ENCODE measurements at regions not wholly inside any gene's neighbourhood (a gene's known extent, or its start where the extent isn't known, plus 50 kb on each side); places are given as distances from the start of the nearest gene placed in this dataset.
"Not testable (repeated sequence)": the region's sequence is repeated elsewhere in the genome, so short reads cannot be mapped to it uniquely, and the experiment has no call there.

GRCh38 chr6:71198908-71199307 lies 89.7 kb upstream of the OGFRL1 start:
- no peak for DNase-seq

GRCh38 chr6:71199736-71200135 lies 88.9 kb upstream of the OGFRL1 start:
- no peak for DNase-seq

GRCh38 chr6:71203206-71203605 lies 85.4 kb upstream of the OGFRL1 start:
- DNase-seq, result no peak

- DNase-seq, result no peak
These were observed 83.9 kb upstream of the OGFRL1 start for GRCh38 chr6:71204741-71205140.

DNA sequence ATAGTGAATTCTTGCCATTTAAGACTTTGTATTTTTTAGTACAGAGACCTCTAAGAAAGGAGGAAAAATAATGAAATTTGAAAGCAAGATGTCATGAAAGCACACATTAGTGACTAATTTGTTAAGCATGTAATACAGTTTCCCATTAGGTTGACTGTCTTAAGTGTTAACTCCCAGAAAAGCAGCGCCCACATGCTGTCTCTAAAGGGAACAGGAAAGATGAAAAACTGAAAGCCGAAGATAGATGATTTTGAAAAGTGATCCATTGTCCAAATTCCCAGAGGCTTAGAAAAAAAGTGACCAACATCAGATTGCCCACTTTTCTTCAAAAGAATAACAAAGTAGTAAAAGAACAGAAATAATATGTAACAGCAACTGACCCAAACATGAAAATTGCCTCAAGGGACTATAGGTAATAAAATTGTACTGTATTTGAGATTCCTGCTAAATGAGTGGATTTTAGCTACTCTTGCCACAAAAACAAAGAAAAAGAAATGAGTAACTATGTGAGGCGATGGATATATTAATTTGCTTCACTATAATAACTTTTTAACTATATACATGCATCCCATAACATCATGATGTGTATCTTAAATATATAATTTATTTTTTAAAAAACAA lies 83.2 kb upstream of the OGFRL1 start:
- DNase-seq, result peak in 2 of 56 donors; percentile 2 to 5

DNA sequence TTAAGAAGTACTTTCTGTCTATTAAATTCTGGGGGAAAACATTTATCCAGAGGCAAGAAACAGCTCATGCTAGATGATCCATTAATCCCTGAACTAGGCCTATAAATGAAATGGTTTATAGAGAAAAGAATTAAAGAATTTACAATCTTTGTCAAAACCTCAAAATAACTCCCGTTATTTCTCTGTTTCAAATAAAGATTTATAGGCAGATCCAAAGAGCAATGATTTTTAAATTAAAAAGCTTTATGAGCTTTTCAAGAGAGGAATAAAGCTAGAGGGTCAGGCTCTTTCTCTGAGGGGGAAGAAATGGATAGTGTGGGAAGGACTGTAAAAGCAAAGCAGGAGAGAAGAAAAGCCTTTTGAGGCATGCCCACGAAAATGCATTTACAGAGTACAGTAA lies 82.5 kb upstream of the OGFRL1 start:
- DNase-seq, result no peak

DNA sequence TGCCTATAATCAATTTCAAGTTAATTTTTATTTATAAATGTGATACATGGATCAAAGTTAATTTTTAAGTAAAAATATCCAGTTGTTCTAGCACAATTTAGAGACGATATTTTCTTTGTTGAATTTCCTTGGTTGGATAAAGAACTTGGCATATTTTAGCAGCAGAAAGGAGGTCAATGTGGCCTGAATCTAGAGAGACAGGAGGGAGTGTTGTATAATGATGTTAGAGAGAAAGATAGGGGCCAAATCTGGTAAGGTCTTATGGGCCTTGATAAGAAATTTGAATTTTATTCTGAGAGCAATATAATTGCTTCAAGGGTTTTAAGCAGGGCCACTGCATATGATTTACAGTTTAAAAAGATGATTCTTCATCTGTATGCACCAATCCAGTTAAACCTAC lies 79.4 kb upstream of the OGFRL1 start:
- DNase-seq, result no peak

- DNase-seq, result no peak
These were observed 79.0 kb upstream of the OGFRL1 start for GRCh38 chr6:71209626-71210025.

- DNase-seq, result no peak
These were observed 76.8 kb upstream of the OGFRL1 start for GRCh38 chr6:71211799-71212198.

DNA sequence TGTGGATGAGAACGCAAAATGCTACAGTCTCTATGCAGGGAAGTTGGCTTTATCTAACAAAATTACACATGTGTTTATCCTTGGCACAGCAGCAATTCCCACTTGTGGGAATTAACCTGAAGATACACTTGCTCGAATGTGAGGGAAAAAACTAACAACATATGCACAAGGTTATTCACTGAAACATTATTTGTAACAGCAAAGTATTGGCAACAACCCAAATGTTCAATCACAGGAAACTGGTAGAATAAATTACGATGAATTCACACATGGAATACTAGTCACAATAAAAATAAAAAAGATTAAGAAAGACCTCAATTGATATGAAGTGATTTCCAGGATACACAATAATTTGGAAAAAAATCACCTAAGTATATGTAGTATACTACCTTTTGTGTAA lies 68.1 kb upstream of the OGFRL1 start:
- DNase-seq, result no peak

DNA sequence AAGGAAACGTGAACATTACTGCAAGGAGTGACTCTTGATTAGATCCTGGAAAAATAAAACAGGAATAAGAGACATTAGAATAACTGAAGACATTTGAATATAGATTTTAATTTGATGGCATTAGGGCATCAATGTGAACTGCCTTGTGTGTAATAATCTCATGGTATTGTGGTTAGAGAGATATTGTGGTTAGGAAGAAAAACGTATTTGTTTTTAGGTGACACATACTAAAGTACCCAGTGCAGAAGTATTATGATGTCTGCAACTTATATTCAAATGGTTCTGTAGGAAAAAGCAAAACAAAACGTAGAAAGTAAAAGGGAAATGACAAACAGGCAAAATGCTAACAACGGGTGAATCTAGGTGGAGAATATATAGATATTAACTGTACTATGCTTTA lies 65.9 kb upstream of the OGFRL1 start:
- no peak for DNase-seq

- DNase-seq, result no peak
These were observed 64.6 kb upstream of the OGFRL1 start for GRCh38 chr6:71224011-71224410.

- DNase-seq, result no peak
These were observed 62.5 kb upstream of the OGFRL1 start for GRCh38 chr6:71226151-71226550.

DNA sequence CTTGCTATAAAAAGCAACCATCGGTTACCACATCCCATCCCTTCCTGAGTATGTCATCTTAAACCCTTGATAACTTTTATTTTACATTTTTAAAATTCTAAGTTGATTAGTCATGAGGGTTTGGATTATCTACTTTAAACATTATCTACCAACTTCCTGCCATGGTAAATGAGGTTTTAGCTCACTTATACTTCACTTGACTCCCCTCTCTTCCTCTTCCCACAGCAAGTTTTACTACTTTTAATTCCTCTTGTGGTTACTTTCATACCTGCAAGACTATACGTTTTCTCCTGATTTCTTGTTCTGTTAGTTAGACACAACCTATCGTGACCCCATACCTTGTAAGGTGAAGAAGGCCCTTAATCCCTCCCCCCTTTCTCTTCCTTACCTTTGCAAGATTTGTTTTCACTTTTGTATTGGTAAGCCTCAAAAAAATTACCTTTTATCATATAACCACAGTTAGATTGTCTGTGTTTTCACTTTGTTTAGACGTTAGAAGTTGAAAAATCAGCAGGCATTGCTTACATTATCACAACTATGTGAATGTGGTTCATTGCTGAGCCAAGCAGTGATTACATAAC lies 60.1 kb upstream of the OGFRL1 start:
- DNase-seq, result no peak

GRCh38 chr6:71229477-71229876 lies 59.1 kb upstream of the OGFRL1 start:
- DNase-seq, result no peak

DNA sequence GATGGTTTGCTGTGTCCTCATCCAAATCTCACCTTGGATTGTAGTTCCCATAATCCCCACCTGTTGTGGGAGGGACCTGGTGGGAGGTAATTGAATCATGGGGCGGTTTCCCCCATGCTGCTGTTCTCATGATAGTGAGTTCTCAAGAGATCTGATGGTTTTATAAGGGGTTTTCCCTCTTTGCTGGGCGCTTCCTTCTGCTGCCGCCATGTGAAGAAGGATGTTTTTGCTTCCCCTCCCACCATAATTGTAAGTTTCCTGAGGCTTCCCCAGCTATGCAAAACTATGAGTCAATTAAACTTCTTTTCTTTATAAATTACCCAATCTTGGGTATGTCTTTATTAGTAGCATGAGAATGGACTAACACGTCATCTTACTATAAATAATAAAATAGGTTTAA lies 55.7 kb upstream of the OGFRL1 start:
- DNase-seq, result not testable (repeated sequence)

DNA sequence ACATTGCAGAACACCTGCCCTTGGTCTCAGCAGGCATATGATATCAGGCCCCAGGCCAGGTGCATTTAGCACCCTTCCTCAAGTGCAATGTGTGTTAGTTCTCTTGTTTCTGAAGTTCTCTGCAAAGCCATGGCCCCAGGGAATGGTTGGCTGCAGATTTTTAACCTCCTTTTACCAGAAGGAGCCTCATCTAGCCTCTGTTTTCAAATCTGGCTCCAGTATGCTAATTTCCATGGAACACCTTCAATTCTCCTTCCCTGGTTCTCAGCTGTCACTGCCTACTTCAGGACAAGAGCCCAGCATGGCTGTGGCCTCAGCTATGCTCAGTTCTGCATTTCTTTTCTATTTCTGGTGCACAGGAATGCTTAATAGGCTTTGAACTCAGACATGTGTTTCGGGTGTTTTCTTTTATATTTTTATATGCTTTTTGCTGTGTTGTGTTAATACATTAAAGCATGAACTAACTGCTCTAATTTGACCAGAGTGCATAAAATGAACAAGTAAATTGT lies 51.6 kb upstream of the OGFRL1 start:
- DNase-seq, result no peak

DNA sequence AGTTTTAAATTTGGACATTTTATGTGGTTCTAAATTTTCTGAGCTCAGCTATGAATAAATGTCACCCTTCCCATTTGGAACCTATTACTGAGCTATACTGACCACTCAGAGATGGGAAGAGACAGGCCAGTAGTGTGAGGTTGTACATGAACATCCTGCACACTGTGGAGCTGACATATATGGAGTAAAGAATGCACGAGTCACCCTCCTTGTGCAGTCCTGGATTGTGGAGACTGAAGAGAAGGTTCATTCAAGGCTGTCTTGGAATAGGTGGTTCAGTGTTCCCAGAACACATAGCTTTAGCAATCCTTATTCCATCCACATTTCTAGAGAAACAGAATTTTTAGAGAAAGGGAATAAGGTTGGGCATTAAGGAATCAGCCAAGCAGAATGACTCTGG lies 50.3 kb upstream of the OGFRL1 start:
- DNase-seq, result no peak

Data from nucleus accumbens (tissue), 56 donors.